DOHH2 (cell line): ENCODE measurements at regions not wholly inside any gene's neighbourhood (a gene's known extent, or its start where the extent isn't known, plus 50 kb on each side); places are given as distances from the start of the nearest gene placed in this dataset.

ENCODE experiments used
- CTCF ChIP-seq: fragments of 200-600 bp; sonication (generic); IDR thresholded peaks from one replicate; pipeline ENCODE4 v1.5.1; 2014; ENCODE audit warnings: antibody characterized with exemption, mild to moderate bottlenecking, low read depth, low read length; ENCODE audit not compliant: poor library complexity, severe bottlenecking
- EZH2phosphoT487 ChIP-seq: fragments of 200-600 bp; sonication (generic); IDR thresholded peaks from 2 replicates; pipeline ENCODE4 v1.6.1; 2017; ENCODE audit warnings: borderline replicate concordance, mild to moderate bottlenecking, antibody characterized with exemption, low read length, moderate library complexity, mixed read lengths

- TF ChIP-seq CTCF = no peak
- no peak for TF ChIP-seq EZH2phosphoT487
Observed at GRCh38 chr18:4547126-4547525, 92.0 kb upstream of the DLGAP1 start.
